ENCODE measurements at regions not wholly inside any gene's neighbourhood (a gene's known extent, or its start where the extent isn't known, plus 50 kb on each side); places are given as distances from the start of the nearest gene placed in this dataset.

DNA sequence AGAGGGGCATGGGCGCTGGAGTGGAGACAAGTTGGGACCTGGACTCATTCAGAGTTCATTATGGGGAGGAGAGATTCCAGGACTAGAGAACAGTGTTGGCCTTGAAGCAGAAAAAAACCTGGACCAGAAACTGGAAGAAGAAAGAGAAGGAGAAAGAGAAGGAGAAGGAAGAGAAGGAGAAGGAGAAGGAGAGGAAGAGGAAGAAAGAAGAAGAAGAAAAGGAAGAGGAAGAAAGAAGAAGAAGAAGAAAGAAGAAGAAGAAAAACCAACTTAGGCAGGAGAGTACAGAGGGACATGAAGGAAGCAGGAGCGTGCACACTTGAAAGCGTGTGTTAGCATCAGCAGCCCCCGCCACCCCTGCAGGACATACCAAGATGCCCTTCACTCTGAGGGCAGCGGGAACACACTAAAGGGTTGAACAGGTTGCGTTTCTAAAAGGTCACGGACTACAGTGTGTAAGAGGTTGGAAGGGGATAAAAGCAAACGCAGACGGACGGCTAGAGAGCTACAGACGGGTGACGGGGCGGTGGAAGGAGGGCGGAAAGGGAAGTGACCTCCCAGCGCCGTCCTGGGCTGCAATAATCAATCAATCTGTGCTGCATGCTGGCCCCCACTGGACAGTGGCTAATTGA is 95.3 kb downstream of the SEC61G start:
- ATAC-seq = no peak; the same call in 1 of the 2 replicates

GRCh38 chr7:54663186-54663585 is 95.8 kb downstream of the SEC61G start:
- ChIA-PET POLR2A (interaction anchor here (1.0 kb wide), 1 partner anchor 17 kb away, joined by 4 read pairs; no protein-coding TSS in a partner anchor), CTCF (interaction anchor here (0.8 to 1.0 kb wide), 2 partner anchors 11 to 116 kb away, joined by 3 to 4 read pairs; no protein-coding TSS in a partner anchor)
- ATAC-seq = peak; percentile 4; the same call in 1 of the 2 replicates
- TF ChIP-seq ETV6 (CRISPR knock-in tag; IDR thresholded peaks at IDR 0.05) (no peak), CDX4 (CRISPR knock-in tag; IDR thresholded peaks at IDR 0.05; ENCODE audit: borderline replicate concordance) (no peak), NR2C2 (CRISPR knock-in tag; IDR thresholded peaks at IDR 0.05) (no peak), MXD4 (CRISPR knock-in tag; IDR thresholded peaks at IDR 0.05; ENCODE audit: borderline replicate concordance) (no peak), EMX1 (CRISPR knock-in tag; IDR thresholded peaks at IDR 0.05) (no peak), FOXP4 (CRISPR knock-in tag; IDR thresholded peaks at IDR 0.05) (no peak), ZNF396 (CRISPR knock-in tag; IDR thresholded peaks at IDR 0.05; ENCODE audit: borderline replicate concordance) (no peak), CREM (CRISPR knock-in tag; IDR thresholded peaks at IDR 0.05) (no peak), ZBTB43 (CRISPR knock-in tag; IDR thresholded peaks at IDR 0.05) (no peak), PRRX2 (CRISPR knock-in tag; IDR thresholded peaks at IDR 0.05) (no peak)
- DNase-seq (ENCODE audit: low spot score) = no peak
- peaks cover 44% of the 10 kb centered on the region for H3K27me3 Mint-ChIP-seq (ENCODE audit: low read depth)
- peaks cover 24% of the 10 kb centered on the region for H3K9me3 Mint-ChIP-seq
- H3K36me3 Mint-ChIP-seq = peaks cover 8% of the 10 kb centered on the region
- H3K4me3 Mint-ChIP-seq = peak overlapping the region; percentile 83
- no peak overlapping the region for H3K27ac Mint-ChIP-seq
- H3K4me1 Mint-ChIP-seq = peaks cover 29% of the 10 kb centered on the region

More for the DNA sequence above, 95.3 kb downstream of the SEC61G start:
- H3K4me3 Mint-ChIP-seq = peak overlapping the region; percentile 83
- ChIA-PET CTCF (interaction anchor here (0.6 to 1.1 kb wide), 3 partner anchors 16 to 117 kb away, joined by 3 read pairs; no protein-coding TSS in a partner anchor), POLR2A (interaction anchor here (1.0 kb wide), 1 partner anchor 16 kb away, joined by 4 read pairs; no protein-coding TSS in a partner anchor)
- peaks cover 44% of the 10 kb centered on the region for H3K27me3 Mint-ChIP-seq (ENCODE audit: low read depth)
- H3K36me3 Mint-ChIP-seq = peaks cover 10% of the 10 kb centered on the region
- no peak for TF ChIP-seq FOXK1 (CRISPR knock-in tag; IDR thresholded peaks at IDR 0.05)
- TF ChIP-seq, protein P1, sequence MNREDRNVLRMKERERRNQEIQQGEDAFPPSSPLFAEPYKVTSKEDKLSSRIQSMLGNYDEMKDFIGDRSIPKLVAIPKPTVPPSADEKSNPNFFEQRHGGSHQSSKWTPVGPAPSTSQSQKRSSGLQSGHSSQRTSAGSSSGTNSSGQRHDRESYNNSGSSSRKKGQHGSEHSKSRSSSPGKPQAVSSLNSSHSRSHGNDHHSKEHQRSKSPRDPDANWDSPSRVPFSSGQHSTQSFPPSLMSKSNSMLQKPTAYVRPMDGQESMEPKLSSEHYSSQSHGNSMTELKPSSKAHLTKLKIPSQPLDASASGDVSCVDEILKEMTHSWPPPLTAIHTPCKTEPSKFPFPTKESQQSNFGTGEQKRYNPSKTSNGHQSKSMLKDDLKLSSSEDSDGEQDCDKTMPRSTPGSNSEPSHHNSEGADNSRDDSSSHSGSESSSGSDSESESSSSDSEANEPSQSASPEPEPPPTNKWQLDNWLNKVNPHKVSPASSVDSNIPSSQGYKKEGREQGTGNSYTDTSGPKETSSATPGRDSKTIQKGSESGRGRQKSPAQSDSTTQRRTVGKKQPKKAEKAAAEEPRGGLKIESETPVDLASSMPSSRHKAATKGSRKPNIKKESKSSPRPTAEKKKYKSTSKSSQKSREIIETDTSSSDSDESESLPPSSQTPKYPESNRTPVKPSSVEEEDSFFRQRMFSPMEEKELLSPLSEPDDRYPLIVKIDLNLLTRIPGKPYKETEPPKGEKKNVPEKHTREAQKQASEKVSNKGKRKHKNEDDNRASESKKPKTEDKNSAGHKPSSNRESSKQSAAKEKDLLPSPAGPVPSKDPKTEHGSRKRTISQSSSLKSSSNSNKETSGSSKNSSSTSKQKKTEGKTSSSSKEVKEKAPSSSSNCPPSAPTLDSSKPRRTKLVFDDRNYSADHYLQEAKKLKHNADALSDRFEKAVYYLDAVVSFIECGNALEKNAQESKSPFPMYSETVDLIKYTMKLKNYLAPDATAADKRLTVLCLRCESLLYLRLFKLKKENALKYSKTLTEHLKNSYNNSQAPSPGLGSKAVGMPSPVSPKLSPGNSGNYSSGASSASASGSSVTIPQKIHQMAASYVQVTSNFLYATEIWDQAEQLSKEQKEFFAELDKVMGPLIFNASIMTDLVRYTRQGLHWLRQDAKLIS (CRISPR knock-in tag; IDR thresholded peaks at IDR 0.05; ENCODE audit: borderline replicate concordance) = no peak
- TF ChIP-seq, protein P2, sequence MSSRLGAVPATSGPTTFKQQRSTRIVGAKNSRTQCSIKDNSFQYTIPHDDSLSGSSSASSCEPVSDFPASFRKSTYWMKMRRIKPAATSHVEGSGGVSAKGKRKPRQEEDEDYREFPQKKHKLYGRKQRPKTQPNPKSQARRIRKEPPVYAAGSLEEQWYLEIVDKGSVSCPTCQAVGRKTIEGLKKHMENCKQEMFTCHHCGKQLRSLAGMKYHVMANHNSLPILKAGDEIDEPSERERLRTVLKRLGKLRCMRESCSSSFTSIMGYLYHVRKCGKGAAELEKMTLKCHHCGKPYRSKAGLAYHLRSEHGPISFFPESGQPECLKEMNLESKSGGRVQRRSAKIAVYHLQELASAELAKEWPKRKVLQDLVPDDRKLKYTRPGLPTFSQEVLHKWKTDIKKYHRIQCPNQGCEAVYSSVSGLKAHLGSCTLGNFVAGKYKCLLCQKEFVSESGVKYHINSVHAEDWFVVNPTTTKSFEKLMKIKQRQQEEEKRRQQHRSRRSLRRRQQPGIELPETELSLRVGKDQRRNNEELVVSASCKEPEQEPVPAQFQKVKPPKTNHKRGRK (CRISPR knock-in tag; IDR thresholded peaks at IDR 0.05; ENCODE audit: borderline replicate concordance) = peak; percentile 98
- TF ChIP-seq, protein P3, sequence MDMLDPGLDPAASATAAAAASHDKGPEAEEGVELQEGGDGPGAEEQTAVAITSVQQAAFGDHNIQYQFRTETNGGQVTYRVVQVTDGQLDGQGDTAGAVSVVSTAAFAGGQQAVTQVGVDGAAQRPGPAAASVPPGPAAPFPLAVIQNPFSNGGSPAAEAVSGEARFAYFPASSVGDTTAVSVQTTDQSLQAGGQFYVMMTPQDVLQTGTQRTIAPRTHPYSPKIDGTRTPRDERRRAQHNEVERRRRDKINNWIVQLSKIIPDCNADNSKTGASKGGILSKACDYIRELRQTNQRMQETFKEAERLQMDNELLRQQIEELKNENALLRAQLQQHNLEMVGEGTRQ (CRISPR knock-in tag; IDR thresholded peaks at IDR 0.05) = no peak
- no peak for TF ChIP-seq MAX (CRISPR knock-in tag; IDR thresholded peaks at IDR 0.05)
- no peak for TF ChIP-seq NFE2L1 (CRISPR knock-in tag; IDR thresholded peaks at IDR 0.05)
- no peak for TF ChIP-seq ZNF671 (CRISPR knock-in tag; IDR thresholded peaks at IDR 0.05)
- no peak overlapping the region for H3K27ac Mint-ChIP-seq
- no peak for DNase-seq (ENCODE audit: low spot score)
- H3K9me3 Mint-ChIP-seq = peaks cover 24% of the 10 kb centered on the region
- H3K4me1 Mint-ChIP-seq = peaks cover 29% of the 10 kb centered on the region

Data from WTC11 (cell line).